ENCODE measurements at regions not wholly inside any gene's neighbourhood (a gene's known extent, or its start where the extent isn't known, plus 50 kb on each side); places are given as distances from the start of the nearest gene placed in this dataset.

GRCh38 chr10:78739444-78740053 lies 329.2 kb upstream of the ZMIZ1 start:
- TF ChIP-seq CTCF (IDR thresholded peaks at IDR 0.05) (no peak), POLR2A (IDR thresholded peaks at IDR 0.05) (no peak)

Data from thyroid gland (tissue), 4 donors.